ENCODE measurements at regions not wholly inside any gene's neighbourhood (a gene's known extent, or its start where the extent isn't known, plus 50 kb on each side); places are given as distances from the start of the nearest gene placed in this dataset.
A peak's percentile ranks its signal among the peaks of the same experiment; 100 is the strongest.
"Not testable (repeated sequence)": the region's sequence is repeated elsewhere in the genome, so short reads cannot be mapped to it uniquely, and the experiment has no call there.

DNA sequence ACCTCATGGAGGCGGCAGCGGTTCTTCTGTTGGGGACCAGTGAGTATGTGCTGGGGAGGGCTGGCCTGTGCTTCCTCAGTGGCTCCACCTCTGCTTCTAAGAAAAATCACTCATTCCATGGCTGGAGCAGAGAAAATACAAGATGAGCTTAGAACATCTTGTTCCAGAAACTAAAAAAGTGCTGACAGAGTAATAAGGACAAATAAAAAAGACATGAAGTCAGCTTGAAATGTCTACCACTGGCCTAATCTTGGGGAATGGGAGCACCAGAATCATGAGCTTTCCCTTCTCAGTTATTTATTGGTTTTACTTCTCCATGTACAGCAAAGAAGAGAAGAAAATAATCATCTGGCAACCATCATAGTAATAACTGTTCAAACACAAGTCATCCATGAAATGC is 81.1 kb upstream of the TEKT4 start:
- not testable (repeated sequence) for H3K9me3 ChIP-seq (ENCODE audit: control insufficient read depth in 2 of 2, insufficient read depth in 1 of 2, low read depth in 1 of 2, low read length in 1 of 2); H3K27ac ChIP-seq (ENCODE audit: low read depth in 1 of 3, low read length in 2 of 3); H3K27me3 ChIP-seq (ENCODE audit: control insufficient read depth in 3 of 3, insufficient read depth in 3 of 3, low read length in 3 of 3); DNase-seq; H3K36me3 ChIP-seq (ENCODE audit: control insufficient read depth in 3 of 3, insufficient read depth in 2 of 3, low read depth in 1 of 3, low read length in 3 of 3); H3K4me3 ChIP-seq (ENCODE audit: low read depth in 1 of 3, low read length in 3 of 3); H3K4me1 ChIP-seq (ENCODE audit: control insufficient read depth in 3 of 3, insufficient read depth in 2 of 3, low read depth in 1 of 3, low read length in 2 of 3)
- 86 to 96% (median 93%) methylated on average over 2 of the region's 2 CpGs for WGBS, 3 donors
- FAIRE-seq = peak; percentile 55

DNA sequence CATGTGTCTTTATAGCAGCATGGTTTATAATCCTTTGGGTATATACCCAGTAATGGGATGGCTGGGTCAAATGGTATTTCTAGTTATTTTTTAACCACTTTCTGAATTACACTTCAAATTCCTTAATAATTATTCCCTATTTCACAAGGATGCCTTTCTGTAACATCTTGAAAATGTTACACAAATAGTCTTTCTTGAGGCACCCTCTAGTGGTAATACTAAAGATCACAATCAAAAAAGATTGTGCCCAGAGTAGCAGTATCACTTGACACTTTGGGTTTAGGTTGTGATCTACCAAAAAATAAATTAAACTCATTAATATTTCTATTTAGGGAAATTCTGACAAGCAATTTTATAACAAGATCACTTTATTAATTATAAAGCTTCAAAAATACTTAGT is 74.0 kb upstream of the TEKT4 start:
- not testable (repeated sequence) for DNase-seq; H3K36me3 ChIP-seq (ENCODE audit: control insufficient read depth in 3 of 3, insufficient read depth in 2 of 3, low read depth in 1 of 3, low read length in 3 of 3); H3K27me3 ChIP-seq (ENCODE audit: control insufficient read depth in 3 of 3, insufficient read depth in 3 of 3, low read length in 3 of 3); FAIRE-seq; H3K4me3 ChIP-seq (ENCODE audit: low read depth in 1 of 3, low read length in 3 of 3); H3K9me3 ChIP-seq (ENCODE audit: control insufficient read depth in 2 of 2, insufficient read depth in 1 of 2, low read depth in 1 of 2, low read length in 1 of 2); H3K4me1 ChIP-seq (ENCODE audit: control insufficient read depth in 3 of 3, insufficient read depth in 2 of 3, low read depth in 1 of 3, low read length in 2 of 3); H3K27ac ChIP-seq (ENCODE audit: low read depth in 1 of 3, low read length in 2 of 3)
